Transverse colon (tissue), 4 donors: ENCODE measurements at regions not wholly inside any gene's neighbourhood (a gene's known extent, or its start where the extent isn't known, plus 50 kb on each side); places are given as distances from the start of the nearest gene placed in this dataset.

Experiments
- DNase-seq: peaks from one replicate; pipeline ENCODE4 v3.0.0-alpha.2; 2019
- H3K27ac ChIP-seq, 4 donors: fragments of 200-600 bp; sonication (generic); 2 replicates each; pipeline ENCODE4 v1.5.1; 2016 to 2018; ENCODE audit warnings: inconsistent platforms in 4 of 4
- H3K27me3 ChIP-seq: fragments of 200-600 bp; sonication (generic); 2 replicates; pipeline ENCODE4 v1.5.1; 2017; ENCODE audit warnings: inconsistent platforms
- H3K36me3 ChIP-seq, 4 donors: fragments of 200-600 bp; sonication (generic); 2 replicates each; pipeline ENCODE4 v1.5.1; 2017 to 2019; ENCODE audit warnings: inconsistent platforms in 4 of 4
- H3K4me1 ChIP-seq, 4 donors: fragments of 200-600 bp; sonication (generic); 2 replicates each; pipeline ENCODE4 v1.5.1; 2017 to 2020; ENCODE audit warnings: inconsistent platforms in 4 of 4
- H3K4me3 ChIP-seq, 4 donors: fragments of 200-600 bp; sonication (generic); 1 replicate in 1 of 4; 2 replicates in 3 of 4; pipeline versions ENCODE4 v1.5.1 to v1.6.1; 2017 to 2019; ENCODE audit warnings: inconsistent platforms in 4 of 4
- H3K9me3 ChIP-seq, 2 donors: fragments of 200-600 bp; sonication (generic); 2 replicates each; pipeline ENCODE4 v1.5.1; 2017 to 2019; ENCODE audit warnings: inconsistent platforms in 2 of 2
- CTCF ChIP-seq, 5 experiments: fragments of 200-600 bp in 3 of 5; fragments of 450-650 bp in 2 of 5; sonication (generic) in 3 of 5; IDR thresholded peaks; 1 replicate in 2 of 5; 2 replicates in 3 of 5; pipeline ENCODE4 v1.5.1; 2016 to 2017; ENCODE audit warnings: antibody characterized with exemption in 5 of 5, inconsistent platforms in 3 of 5, mild to moderate bottlenecking in 2 of 5, moderate library complexity in 1 of 5
- EP300 ChIP-seq: sonication (generic); formaldehyde crosslinking; IDR thresholded peaks from one replicate; pipeline ENCODE4 v1.6.1; 2017; ENCODE audit warnings: antibody characterized with exemption, low read depth
- POLR2A ChIP-seq: fragments of 450-650 bp; IDR thresholded peaks from one replicate; pipeline ENCODE4 v1.6.1; 2016; ENCODE audit warnings: antibody characterized with exemption, mild to moderate bottlenecking, moderate library complexity
- POLR2AphosphoS5 ChIP-seq, 3 donors: sonication (generic); formaldehyde crosslinking; IDR thresholded peaks; one replicate each; pipeline ENCODE4 v1.6.1; 2016; ENCODE audit warnings: antibody characterized with exemption in 3 of 3
- WGBS, 2 donors: methylation state at CpG; one replicate each; pipeline ENCODE4 v1.1.5; 2018; ENCODE audit warnings: low coverage in 1 of 2; 5-methylcytosine and 5-hydroxymethylcytosine counted together
- in situ Hi-C, 4 donors: fragments of 200-750 bp; cut with MboI; loops; one replicate each; pipeline versions ENCODE4 v1.15.0 to v1.15.1; 2017; ENCODE audit warnings: low sequenced_read_pairs in 3 of 4, low pct_ligation_motif_present in 1 of 4, low pct_unique_long_range_greater_than_20kb in 1 of 4
- intact Hi-C: fragments of 100-400 bp; cut with DNase I; formaldehyde crosslinking; loops from one replicate; pipeline ENCODE4 v1.15.1; 2023; ENCODE audit warnings: low total_unique reads

GRCh38 chr2:41420872-41421271, 626.9 kb upstream of the PKDCC start:
- peaks cover 0 to 5% of the 10 kb centered on the region in 2 donors for H3K9me3 ChIP-seq
- intact Hi-C loops = no loop called here
- no peak overlapping the region for H3K27ac ChIP-seq
- WGBS, 2 donors = 72 to 75% methylated on average over 1 of the region's 1 CpG
- no peak overlapping the region for H3K4me3 ChIP-seq
- no peaks in the 10 kb centered on the region for H3K4me1 ChIP-seq
- in situ Hi-C loops = loop anchor here in 1 of 4 donors (25.0 kb wide), 1 partner anchor 366 kb away; no protein-coding TSS in a partner anchor
- no peaks in the 10 kb centered on the region for H3K27me3 ChIP-seq
- TF ChIP-seq POLR2AphosphoS5 (IDR thresholded peaks at IDR 0.05) = no peak
- no peak for TF ChIP-seq EP300
- no peak for TF ChIP-seq POLR2A
- no peak for TF ChIP-seq CTCF (IDR thresholded peaks at IDR 0.05)
- H3K36me3 ChIP-seq = no peaks in the 10 kb centered on the region
- DNase-seq = no peak

GRCh38 chr2:41431756-41432155, 616.1 kb upstream of the PKDCC start:
- 21 to 43% methylated on average over 2 of the region's 2 CpGs for WGBS, 2 donors
- intact Hi-C loops (no loop called here), in situ Hi-C loops (no loop called here)
- Histone ChIP-seq H3K27ac (no peak overlapping the region), H3K4me3 (no peak overlapping the region), H3K27me3 (no peaks in the 10 kb centered on the region), H3K36me3 (no peaks in the 10 kb centered on the region), H3K9me3 (no peaks in the 10 kb centered on the region), H3K4me1 (no peaks in the 10 kb centered on the region)
- TF ChIP-seq EP300 (no peak), POLR2A (no peak), CTCF (IDR thresholded peaks at IDR 0.05) (no peak), POLR2AphosphoS5 (IDR thresholded peaks at IDR 0.05) (no peak)
- no peak for DNase-seq

GRCh38 chr2:41432459-41432858, 615.4 kb upstream of the PKDCC start:
- WGBS, 2 donors = 75 to 95% methylated on average over 1 of the region's 1 CpG
- H3K4me3 ChIP-seq = no peak overlapping the region
- H3K27me3 ChIP-seq = no peaks in the 10 kb centered on the region
- H3K27ac ChIP-seq = no peak overlapping the region
- in situ Hi-C loops (no loop called here), intact Hi-C loops (no loop called here)
- no peaks in the 10 kb centered on the region for H3K4me1 ChIP-seq
- H3K36me3 ChIP-seq = no peaks in the 10 kb centered on the region
- no peak for TF ChIP-seq POLR2AphosphoS5 (IDR thresholded peaks at IDR 0.05)
- TF ChIP-seq EP300 = no peak
- no peak for TF ChIP-seq POLR2A
- no peak for TF ChIP-seq CTCF (IDR thresholded peaks at IDR 0.05)
- DNase-seq = no peak
- H3K9me3 ChIP-seq = no peaks in the 10 kb centered on the region

GRCh38 chr2:41434991-41435390, 612.8 kb upstream of the PKDCC start:
- peaks cover 0 to 6% of the 10 kb centered on the region in 2 donors for H3K9me3 ChIP-seq
- no peaks in the 10 kb centered on the region for H3K4me1 ChIP-seq
- no peak for DNase-seq
- no peaks in the 10 kb centered on the region for H3K36me3 ChIP-seq
- no peak for TF ChIP-seq POLR2A
- no peak for TF ChIP-seq POLR2AphosphoS5 (IDR thresholded peaks at IDR 0.05)
- no peak for TF ChIP-seq EP300
- no peak for TF ChIP-seq CTCF (IDR thresholded peaks at IDR 0.05)
- WGBS, 2 donors = 73 to 80% methylated on average over 3 of the region's 3 CpGs
- H3K27ac ChIP-seq = no peak overlapping the region
- in situ Hi-C loops = no loop called here
- intact Hi-C loops = no loop called here
- no peaks in the 10 kb centered on the region for H3K27me3 ChIP-seq
- H3K4me3 ChIP-seq = no peak overlapping the region
